ENCODE measurements at regions not wholly inside any gene's neighbourhood (a gene's known extent, or its start where the extent isn't known, plus 50 kb on each side); places are given as distances from the start of the nearest gene placed in this dataset.

- no peak for DNase-seq (ENCODE audit: low read depth)
Observed at GRCh38 chr5:123873846-123874245, 361.9 kb downstream of the CSNK1G3 start.

GRCh38 chr5:123871373-123871772 is 359.4 kb downstream of the CSNK1G3 start:
- no peak for DNase-seq (ENCODE audit: low read depth)

- no peak for DNase-seq (ENCODE audit: low read depth)
Observed at GRCh38 chr5:123868881-123869280, 356.9 kb downstream of the CSNK1G3 start.

- no peak for DNase-seq (ENCODE audit: low read depth)
Observed at GRCh38 chr5:123868267-123868666, 356.3 kb downstream of the CSNK1G3 start.

- DNase-seq (ENCODE audit: low read depth) = no peak
Observed at GRCh38 chr5:123865641-123866040, 353.7 kb downstream of the CSNK1G3 start.

- no peak for DNase-seq (ENCODE audit: low read depth)
Observed at GRCh38 chr5:123864578-123864977, 352.6 kb downstream of the CSNK1G3 start.

- DNase-seq (ENCODE audit: low read depth) = no peak
Observed at GRCh38 chr5:123858938-123859337, 347.0 kb downstream of the CSNK1G3 start.

- no peak for DNase-seq (ENCODE audit: low read depth)
Observed at GRCh38 chr5:123856766-123857165, 344.8 kb downstream of the CSNK1G3 start.

- no peak for DNase-seq (ENCODE audit: low read depth)
Observed at GRCh38 chr5:123855609-123856008, 343.6 kb downstream of the CSNK1G3 start.

- DNase-seq (ENCODE audit: low read depth) = no peak
Observed at GRCh38 chr5:123845356-123846100, 333.6 kb downstream of the CSNK1G3 start.

GRCh38 chr5:123844873-123845272 is 332.9 kb downstream of the CSNK1G3 start:
- no peak for DNase-seq (ENCODE audit: low read depth)

- DNase-seq (ENCODE audit: low read depth) = no peak
Observed at GRCh38 chr5:123835421-123835820, 323.4 kb downstream of the CSNK1G3 start.

GRCh38 chr5:123830575-123830974 is 318.6 kb downstream of the CSNK1G3 start:
- DNase-seq (ENCODE audit: low read depth) = no peak

- DNase-seq (ENCODE audit: low read depth) = no peak
Observed at GRCh38 chr5:123827811-123828210, 315.8 kb downstream of the CSNK1G3 start.

- DNase-seq (ENCODE audit: low read depth) = no peak
Observed at GRCh38 chr5:123819833-123820232, 307.9 kb downstream of the CSNK1G3 start.

- no peak for DNase-seq (ENCODE audit: low read depth)
Observed at GRCh38 chr5:123819386-123819785, 307.4 kb downstream of the CSNK1G3 start.

GRCh38 chr5:123817267-123817666 is 305.3 kb downstream of the CSNK1G3 start:
- no peak for DNase-seq (ENCODE audit: low read depth)

- no peak for DNase-seq (ENCODE audit: low read depth)
Observed at GRCh38 chr5:123814801-123815470, 303.0 kb downstream of the CSNK1G3 start.

- no peak for DNase-seq (ENCODE audit: low read depth)
Observed at GRCh38 chr5:123813937-123814624, 302.1 kb downstream of the CSNK1G3 start.

- DNase-seq (ENCODE audit: low read depth) = no peak
Observed at GRCh38 chr5:123813264-123813663, 301.3 kb downstream of the CSNK1G3 start.

- DNase-seq (ENCODE audit: low read depth) = no peak
Observed at GRCh38 chr5:123811831-123812230, 299.9 kb downstream of the CSNK1G3 start.

- DNase-seq (ENCODE audit: low read depth) = no peak
Observed at GRCh38 chr5:123810746-123811340, 298.9 kb downstream of the CSNK1G3 start.

- DNase-seq (ENCODE audit: low read depth) = no peak
Observed at GRCh38 chr5:123810253-123810652, 298.3 kb downstream of the CSNK1G3 start.

Measured in activated T-helper 9 cell treated with anti-CD3 and anti-CD28 coated beads, Interleukin-2, amount 50 U/mL, for 16 hours (primary cell).